Activated B cell treated with CpG ODN at 0.5 μM for 24 hours (primary cell): ENCODE measurements at regions not wholly inside any gene's neighbourhood (a gene's known extent, or its start where the extent isn't known, plus 50 kb on each side); places are given as distances from the start of the nearest gene placed in this dataset.

Experiments used
- ATAC-seq: fragments of 200-7000 bp; cut with Tn5 transposase; one replicate; pipeline ENCODE4 v1.10.0; 2021; ENCODE audit warnings: low read depth, mild to moderate bottlenecking, moderate library complexity
- CTCF ChIA-PET: fragments of 350-600 bp; sonication (Branson Sonifier 250); formaldehyde crosslinking; loops from one replicate; lab custom pipeline; 2021; ENCODE audit warnings: antibody characterized with exemption; lab: Charles Lee
- POLR2A ChIA-PET: fragments of 350-600 bp; sonication (Branson Sonifier 250); formaldehyde crosslinking; loops from one replicate; lab custom pipeline; 2021; ENCODE audit warnings: antibody characterized with exemption; lab: Charles Lee
- DNase-seq: peaks from one replicate; pipeline ENCODE4 v3.0.0; 2022
- H3K27ac Mint-ChIP-seq: one replicate; pipeline ENCODE4 v1.8.0; 2020; ENCODE audit warnings: mixed read lengths
- H3K27me3 Mint-ChIP-seq: one replicate; pipeline ENCODE4 v1.8.0; 2021; ENCODE audit warnings: mixed read lengths
- H3K36me3 Mint-ChIP-seq: one replicate; pipeline ENCODE4 v1.8.0; 2021; ENCODE audit warnings: low read depth, mixed read lengths
- H3K4me1 Mint-ChIP-seq: one replicate; pipeline ENCODE4 v1.8.0; 2021; ENCODE audit warnings: mixed read lengths
- H3K4me3 Mint-ChIP-seq: one replicate; pipeline ENCODE4 v1.8.0; 2020; ENCODE audit warnings: mild to moderate bottlenecking, mixed read lengths
- H3K9me3 Mint-ChIP-seq: one replicate; pipeline ENCODE4 v1.8.0; 2020; ENCODE audit warnings: mixed read lengths
- intact Hi-C: fragments of 100-400 bp; cut with micrococcal nuclease; formaldehyde crosslinking; loops from one replicate; pipeline ENCODE4 v1.15.1; 2024
- TF ChIP-seq, protein P1 (sequence below): fragments of 200-600 bp; IDR thresholded peaks from one replicate; pipeline ENCODE4 v1.8.0; 2022; ENCODE audit warnings: antibody characterized with exemption, mild to moderate bottlenecking

DNA sequence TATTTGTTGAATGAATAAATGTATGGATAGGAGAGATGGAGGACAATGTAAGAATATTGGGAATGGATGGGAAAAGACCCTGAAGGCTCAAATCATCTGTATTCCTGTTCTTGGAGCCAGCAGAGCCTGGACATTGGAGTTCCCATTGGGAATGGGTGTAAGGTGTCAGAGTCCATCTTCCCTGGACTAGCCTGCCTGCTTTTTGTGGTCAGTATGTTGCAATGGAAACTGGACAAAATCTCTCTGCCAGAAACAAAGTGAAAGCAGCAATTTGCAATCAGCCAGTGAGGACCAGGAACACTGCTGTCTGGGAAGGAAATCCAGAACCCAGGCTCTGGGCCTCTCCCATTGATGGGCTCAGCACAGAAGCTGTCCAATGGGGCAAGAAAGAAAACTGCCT lies 83.5 kb upstream of the SKOR2 start:
- POLR2A ChIA-PET, result no interaction called here
- TF ChIP-seq, protein P1, sequence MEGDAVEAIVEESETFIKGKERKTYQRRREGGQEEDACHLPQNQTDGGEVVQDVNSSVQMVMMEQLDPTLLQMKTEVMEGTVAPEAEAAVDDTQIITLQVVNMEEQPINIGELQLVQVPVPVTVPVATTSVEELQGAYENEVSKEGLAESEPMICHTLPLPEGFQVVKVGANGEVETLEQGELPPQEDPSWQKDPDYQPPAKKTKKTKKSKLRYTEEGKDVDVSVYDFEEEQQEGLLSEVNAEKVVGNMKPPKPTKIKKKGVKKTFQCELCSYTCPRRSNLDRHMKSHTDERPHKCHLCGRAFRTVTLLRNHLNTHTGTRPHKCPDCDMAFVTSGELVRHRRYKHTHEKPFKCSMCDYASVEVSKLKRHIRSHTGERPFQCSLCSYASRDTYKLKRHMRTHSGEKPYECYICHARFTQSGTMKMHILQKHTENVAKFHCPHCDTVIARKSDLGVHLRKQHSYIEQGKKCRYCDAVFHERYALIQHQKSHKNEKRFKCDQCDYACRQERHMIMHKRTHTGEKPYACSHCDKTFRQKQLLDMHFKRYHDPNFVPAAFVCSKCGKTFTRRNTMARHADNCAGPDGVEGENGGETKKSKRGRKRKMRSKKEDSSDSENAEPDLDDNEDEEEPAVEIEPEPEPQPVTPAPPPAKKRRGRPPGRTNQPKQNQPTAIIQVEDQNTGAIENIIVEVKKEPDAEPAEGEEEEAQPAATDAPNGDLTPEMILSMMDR, result no peak
- DNase-seq (no peak), ATAC-seq (no peak)
- intact Hi-C loops, result no loop called here
- Mint-ChIP-seq H3K4me3 (no peak overlapping the region), H3K4me1 (no peaks in the 10 kb centered on the region), H3K9me3 (no peaks in the 10 kb centered on the region), H3K27ac (no peak overlapping the region), H3K27me3 (peaks cover 5% of the 10 kb centered on the region), H3K36me3 (no peaks in the 10 kb centered on the region)
- CTCF ChIA-PET, result no interaction called here

DNA sequence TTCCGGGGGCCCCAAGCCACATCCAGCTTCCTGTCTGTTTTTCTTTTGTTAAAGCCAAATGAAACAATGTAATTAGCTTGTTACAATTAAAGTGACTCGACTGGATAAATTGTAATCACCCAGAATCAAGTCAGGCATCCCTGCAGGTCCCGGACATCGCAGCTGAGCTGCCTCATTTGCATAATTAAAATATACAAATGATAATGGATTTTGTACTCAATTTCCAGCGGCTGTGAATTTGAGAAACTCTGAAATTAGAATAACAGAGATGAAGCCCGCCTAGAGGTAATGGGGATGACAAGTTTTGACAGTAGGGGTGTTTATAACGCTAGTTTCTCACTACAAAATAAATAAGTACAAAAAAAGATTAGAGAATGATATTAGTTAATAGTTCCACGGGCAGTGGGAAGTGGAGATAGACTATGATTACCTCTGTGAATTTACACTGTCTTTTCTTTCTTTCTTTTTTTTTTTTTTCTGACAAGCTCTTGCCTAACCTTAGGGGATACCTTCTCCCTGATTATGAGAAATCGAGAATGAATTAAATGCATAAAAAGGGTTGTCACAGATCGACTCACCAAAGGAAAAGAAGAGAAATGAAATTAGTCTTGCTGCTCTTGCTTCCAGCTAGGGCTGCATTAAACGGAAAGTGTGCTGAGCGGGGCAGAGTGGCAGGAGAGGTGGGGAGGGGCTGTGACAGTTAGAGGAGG lies 82.6 kb upstream of the SKOR2 start:
- no peaks in the 10 kb centered on the region for H3K4me1 Mint-ChIP-seq
- H3K9me3 Mint-ChIP-seq, result no peaks in the 10 kb centered on the region

DNA sequence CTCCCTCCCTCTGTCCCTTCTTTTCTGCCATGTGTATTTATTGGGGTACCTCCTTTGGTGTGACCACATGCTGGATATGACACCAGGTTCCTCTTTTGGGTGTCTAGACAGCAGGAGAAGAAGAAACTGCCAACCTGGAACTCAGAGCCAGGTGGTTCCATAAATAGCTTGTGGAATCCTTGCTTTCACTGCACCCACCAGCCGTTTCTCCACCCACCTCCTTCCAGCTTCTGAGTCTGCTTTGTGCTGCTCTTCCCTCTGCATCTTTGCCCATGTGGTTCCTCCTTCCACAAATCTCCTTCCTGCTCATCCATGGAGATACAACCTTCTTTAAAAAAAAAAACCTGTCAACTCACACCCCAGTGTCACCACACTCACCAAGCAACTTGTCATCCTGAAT lies 80.2 kb upstream of the SKOR2 start:
- intact Hi-C loops, result no loop called here
- Mint-ChIP-seq H3K4me3 (no peak overlapping the region), H3K4me1 (no peaks in the 10 kb centered on the region), H3K9me3 (no peaks in the 10 kb centered on the region), H3K27ac (no peak overlapping the region), H3K27me3 (peaks cover 2% of the 10 kb centered on the region), H3K36me3 (no peaks in the 10 kb centered on the region)
- no peak for DNase-seq
- ChIA-PET POLR2A (no interaction called here), CTCF (no interaction called here)
- TF ChIP-seq, protein P1, result no peak
- ATAC-seq, result no peak

More for the DNA sequence above, 82.6 kb upstream of the SKOR2 start:
- no peak overlapping the region for H3K4me3 Mint-ChIP-seq
- peaks cover 5% of the 10 kb centered on the region for H3K27me3 Mint-ChIP-seq
- ChIA-PET CTCF (no interaction called here), POLR2A (no interaction called here)
- intact Hi-C loops, result no loop called here
- H3K36me3 Mint-ChIP-seq, result no peaks in the 10 kb centered on the region
- ATAC-seq, result no peak
- DNase-seq, result no peak
- TF ChIP-seq, protein P1, result no peak
- no peak overlapping the region for H3K27ac Mint-ChIP-seq

DNA sequence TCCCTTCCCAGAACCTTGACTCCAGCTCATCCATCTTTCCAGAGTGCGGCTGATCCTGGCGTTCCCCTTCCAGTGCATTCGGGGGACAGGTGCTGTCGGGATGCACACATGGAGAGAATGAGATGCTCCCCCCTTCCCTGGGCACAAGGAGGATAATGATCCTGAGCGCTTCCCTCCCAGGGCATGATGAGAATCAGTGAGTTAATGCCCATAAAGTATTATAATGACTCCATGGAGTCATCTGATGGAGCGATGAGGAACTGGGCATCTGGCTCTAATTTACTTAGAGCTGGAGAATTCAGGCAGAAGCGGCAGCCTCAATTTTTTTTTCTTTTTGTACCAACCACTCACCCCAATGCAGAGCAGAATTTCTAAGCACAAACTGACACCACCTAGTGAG lies 79.6 kb upstream of the SKOR2 start:
- no peak for ATAC-seq
- ChIA-PET CTCF (no interaction called here), POLR2A (no interaction called here)
- no peaks in the 10 kb centered on the region for H3K4me1 Mint-ChIP-seq
- no peak overlapping the region for H3K4me3 Mint-ChIP-seq
- peaks cover 2% of the 10 kb centered on the region for H3K27me3 Mint-ChIP-seq
- TF ChIP-seq, protein P1, result no peak
- no peak overlapping the region for H3K27ac Mint-ChIP-seq
- no peaks in the 10 kb centered on the region for H3K36me3 Mint-ChIP-seq
- no peaks in the 10 kb centered on the region for H3K9me3 Mint-ChIP-seq
- intact Hi-C loops, result no loop called here
- DNase-seq, result no peak

DNA sequence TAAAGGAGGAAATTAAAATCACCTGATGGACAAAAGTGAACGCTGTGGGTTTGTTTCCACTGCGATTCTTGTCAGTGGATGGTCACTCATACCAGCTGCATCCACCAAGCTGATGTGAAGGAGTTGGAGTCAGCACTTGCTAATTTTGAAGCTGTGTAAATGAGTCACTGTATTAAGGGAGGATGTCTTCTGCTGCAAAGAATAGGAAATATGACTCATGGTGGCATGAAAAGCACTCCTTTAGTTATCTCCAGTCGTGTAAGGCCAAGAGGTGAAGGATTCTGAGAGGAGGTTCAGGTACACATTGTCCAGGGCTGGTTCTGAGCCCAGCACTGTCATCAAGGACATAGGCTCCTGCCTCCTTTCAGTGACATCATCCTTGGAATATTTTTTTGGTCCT lies 71.7 kb upstream of the SKOR2 start:
- ChIA-PET POLR2A (no interaction called here), CTCF (no interaction called here)
- Mint-ChIP-seq H3K27me3 (peaks cover 3% of the 10 kb centered on the region), H3K36me3 (no peaks in the 10 kb centered on the region), H3K4me3 (no peak overlapping the region), H3K4me1 (no peaks in the 10 kb centered on the region), H3K9me3 (no peaks in the 10 kb centered on the region), H3K27ac (no peak overlapping the region)
- DNase-seq (no peak), ATAC-seq (no peak)
- TF ChIP-seq, protein P1, result no peak
- intact Hi-C loops, result no loop called here
